Cardiac fibroblast (primary cell): ENCODE measurements at regions not wholly inside any gene's neighbourhood (a gene's known extent, or its start where the extent isn't known, plus 50 kb on each side); places are given as distances from the start of the nearest gene placed in this dataset.
A peak's percentile ranks its signal among the peaks of the same experiment; 100 is the strongest.

ENCODE experiments used
- DNase-seq, 2 donors: peaks; one replicate each; pipeline versions ENCODE4 v3.0.0 to v3.0.0-alpha.2; 2010; ENCODE audit warnings: low read depth in 2 of 2
- H3K4me3 ChIP-seq, 2 donors: replicated peaks in 1 of 2; 1 replicate in 1 of 2; 2 replicates in 1 of 2; pipeline ENCODE4 v1.5.1; 2011; ENCODE audit warnings: low read depth in 2 of 2, low read length in 2 of 2, mild to moderate bottlenecking in 2 of 2, moderate library complexity in 1 of 2
- TF ChIP-seq, protein P1 (sequence below): IDR thresholded peaks from one replicate; pipeline ENCODE4 v1.5.1; 2011; ENCODE audit warnings: low read depth, mild to moderate bottlenecking, low read length, inconsistent platforms

DNA sequence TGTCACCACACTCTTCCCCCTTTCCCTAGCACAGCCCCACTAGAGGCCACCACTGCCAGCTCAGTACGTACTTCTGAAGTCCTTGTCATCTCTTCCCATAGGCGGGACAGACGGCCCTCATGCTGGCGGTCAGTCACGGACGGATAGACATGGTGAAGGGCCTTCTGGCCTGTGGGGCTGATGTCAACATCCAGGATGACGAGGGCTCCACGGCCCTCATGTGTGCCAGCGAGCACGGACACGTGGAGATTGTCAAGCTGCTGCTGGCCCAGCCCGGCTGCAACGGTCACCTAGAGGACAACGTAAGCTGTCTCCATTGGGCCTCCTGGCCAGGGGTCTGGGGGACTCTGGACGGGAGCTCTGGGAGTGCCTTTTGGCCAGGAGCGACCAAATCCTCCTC is 99.4 kb upstream of the DMRT1 start:
- TF ChIP-seq, protein P1, sequence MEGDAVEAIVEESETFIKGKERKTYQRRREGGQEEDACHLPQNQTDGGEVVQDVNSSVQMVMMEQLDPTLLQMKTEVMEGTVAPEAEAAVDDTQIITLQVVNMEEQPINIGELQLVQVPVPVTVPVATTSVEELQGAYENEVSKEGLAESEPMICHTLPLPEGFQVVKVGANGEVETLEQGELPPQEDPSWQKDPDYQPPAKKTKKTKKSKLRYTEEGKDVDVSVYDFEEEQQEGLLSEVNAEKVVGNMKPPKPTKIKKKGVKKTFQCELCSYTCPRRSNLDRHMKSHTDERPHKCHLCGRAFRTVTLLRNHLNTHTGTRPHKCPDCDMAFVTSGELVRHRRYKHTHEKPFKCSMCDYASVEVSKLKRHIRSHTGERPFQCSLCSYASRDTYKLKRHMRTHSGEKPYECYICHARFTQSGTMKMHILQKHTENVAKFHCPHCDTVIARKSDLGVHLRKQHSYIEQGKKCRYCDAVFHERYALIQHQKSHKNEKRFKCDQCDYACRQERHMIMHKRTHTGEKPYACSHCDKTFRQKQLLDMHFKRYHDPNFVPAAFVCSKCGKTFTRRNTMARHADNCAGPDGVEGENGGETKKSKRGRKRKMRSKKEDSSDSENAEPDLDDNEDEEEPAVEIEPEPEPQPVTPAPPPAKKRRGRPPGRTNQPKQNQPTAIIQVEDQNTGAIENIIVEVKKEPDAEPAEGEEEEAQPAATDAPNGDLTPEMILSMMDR, result no peak
- no peak for DNase-seq

DNA sequence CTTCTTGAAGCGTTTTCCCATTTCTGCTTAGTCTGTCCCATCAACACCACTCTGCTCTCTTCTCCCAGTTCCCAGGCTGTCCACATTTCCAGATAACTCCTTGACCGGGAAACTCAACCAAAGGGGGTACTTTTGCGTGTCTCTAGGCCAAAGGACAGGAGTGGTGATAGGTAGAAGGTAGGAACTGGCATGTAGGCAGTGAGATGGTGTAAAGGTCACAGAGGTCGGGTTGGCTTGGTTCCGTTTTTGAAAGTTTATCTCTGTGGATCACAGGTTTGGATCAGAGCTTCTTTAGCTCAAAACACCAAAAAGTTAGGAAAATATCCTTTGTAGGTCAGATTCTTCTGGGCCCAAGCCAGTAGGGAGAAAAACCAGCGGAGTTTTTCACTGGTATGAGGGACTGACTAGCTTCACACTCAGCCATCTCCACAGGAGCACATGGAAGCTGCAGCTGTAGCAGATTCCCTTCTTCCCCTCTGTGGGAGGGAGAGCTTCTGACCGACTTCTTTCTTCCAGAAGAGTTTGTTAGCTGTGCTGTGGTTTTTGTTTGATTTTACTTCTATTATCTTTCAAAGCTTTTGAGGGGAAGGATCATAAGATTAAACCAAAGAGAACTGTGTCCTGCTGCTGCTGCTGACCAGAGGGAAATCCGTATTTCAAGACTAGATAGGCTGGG is 98.4 kb upstream of the DMRT1 start:
- no peak overlapping the region for H3K4me3 ChIP-seq
- TF ChIP-seq, protein P1, result no peak
- DNase-seq, result no peak

More for the DNA sequence above, 99.4 kb upstream of the DMRT1 start:
- no peak overlapping the region for H3K4me3 ChIP-seq

DNA sequence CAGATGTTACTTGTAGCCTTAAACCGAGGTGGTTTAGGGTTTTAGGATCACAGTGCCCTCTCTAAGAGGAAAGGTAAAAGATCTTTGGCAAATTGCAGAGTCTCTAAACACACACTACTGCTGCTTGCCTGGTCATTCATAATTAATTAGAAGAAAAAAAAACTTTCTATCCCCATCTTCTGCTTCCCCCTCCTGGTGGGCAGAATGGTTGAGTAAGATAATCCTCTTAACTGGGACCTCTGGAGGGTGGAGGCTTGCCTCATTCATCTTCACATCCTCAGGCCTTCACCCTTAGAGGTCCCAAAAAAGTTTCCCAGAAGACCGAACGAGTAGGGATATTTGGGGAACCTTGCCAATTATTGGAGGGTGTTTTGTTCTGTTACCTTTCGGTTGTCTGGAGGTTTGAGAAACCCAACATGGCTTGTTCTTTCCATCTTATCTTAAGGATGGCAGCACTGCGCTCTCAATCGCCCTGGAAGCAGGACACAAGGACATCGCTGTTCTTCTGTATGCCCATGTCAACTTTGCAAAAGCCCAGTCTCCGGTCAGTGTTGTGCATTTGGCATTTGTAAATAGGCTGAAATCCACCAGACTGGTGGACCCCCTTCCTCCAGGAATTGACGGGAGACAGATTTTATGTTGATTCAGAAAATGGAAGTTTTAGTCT is 97.3 kb upstream of the DMRT1 start:
- no peak for DNase-seq

DNA sequence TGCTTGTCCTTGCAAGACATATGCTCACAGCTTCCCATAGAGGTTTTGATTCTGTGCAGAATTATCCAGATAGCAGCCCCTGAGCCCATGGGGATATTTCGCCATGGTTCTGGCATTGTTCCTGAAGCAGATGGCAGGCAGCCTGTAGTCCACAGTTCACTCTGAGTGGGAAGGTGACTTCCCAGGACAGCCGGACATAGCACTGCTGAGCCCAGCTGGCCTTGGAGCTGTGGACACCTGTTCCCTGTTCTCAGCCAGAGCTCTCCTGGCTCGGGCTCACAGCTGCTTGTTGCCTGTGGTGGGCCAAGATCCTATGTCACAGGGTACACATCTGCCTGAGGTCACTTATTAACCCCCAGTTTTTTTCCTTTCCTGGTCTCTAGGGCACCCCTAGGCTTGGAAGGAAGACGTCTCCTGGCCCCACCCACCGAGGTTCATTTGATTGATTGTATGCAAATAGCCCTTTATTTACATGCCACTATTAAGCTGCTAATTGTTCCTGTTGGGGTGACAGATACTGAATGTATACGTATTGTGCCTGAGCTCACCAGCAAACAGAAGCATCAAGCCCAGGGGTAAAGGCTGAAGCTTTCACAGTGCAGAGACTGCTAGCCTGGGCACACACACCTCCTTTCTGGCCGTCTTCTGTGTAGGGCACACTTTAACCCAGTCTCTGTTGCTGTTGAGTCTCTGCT is 96.6 kb upstream of the DMRT1 start:
- H3K4me3 ChIP-seq, result no peak overlapping the region
- TF ChIP-seq, protein P1, result no peak
- DNase-seq, result peak; percentile 9 to 53

More for the DNA sequence above, 97.3 kb upstream of the DMRT1 start:
- no peak overlapping the region for H3K4me3 ChIP-seq
- TF ChIP-seq, protein P1, result no peak

DNA sequence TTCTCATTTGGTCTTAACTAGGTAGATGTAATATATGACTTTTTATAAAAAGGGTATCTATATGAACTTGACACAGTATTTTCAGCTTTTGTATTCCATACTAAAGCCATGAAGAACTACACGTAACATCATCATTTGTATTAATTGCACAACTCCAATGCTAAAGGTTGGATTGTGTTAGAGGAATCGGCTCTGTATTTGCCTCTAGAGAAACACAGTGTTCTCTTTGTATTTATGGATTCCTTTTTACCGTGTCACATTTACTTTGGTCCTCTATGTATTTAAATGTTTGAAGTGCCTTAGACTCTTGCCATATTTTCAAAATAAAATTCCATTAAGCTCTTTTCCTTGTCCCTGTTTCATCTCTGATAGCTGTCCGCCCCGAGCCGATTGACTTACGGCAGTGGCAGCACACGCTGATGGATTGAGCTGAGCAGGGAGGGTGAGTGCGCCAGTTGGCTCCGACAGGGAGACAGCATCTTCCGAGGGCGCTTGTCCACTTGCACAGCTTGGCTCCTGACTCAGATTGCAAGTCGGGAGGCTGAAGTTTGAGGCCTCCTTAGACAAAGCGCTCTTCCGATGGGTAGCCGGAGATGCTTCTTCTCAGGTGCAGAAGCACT is 95.6 kb upstream of the DMRT1 start:
- TF ChIP-seq, protein P1, result no peak
- no peak overlapping the region for H3K4me3 ChIP-seq
- no peak for DNase-seq

DNA sequence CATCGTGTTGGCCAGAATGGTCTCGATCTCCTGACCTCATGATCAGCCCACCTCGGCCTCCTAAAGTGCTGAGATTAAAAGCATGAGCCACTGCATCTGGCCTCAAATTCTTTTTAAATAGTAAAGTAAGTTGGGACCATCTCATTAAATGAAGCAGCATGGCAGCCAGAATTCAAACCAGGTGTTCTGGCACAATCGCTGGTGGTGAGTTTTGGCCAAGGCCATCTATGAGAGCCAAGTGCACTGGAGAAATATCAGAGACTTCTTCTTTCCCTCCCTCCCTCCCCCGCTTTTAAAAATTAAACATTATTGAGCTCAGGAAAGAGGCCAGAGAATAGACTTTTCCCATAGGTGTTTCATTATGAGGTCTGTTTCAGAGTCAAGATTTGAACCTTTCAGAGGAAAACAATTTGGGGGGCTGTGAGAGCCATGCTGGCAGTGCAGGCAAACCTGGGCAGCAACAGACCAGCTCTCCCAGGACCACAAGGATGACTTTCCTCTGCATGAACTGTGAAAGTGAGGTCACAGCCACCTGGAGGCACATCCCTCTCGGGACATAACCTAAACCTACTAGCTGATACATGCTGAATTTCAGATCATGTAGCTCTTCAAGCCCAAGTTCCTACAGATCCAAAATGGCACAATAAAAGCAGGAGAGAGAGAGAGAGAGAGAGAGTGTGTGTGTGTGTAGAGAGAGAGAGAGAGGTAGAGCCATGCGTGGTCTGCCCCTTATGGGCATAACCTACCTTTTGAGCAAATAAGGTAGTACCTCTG is 94.6 kb upstream of the DMRT1 start:
- TF ChIP-seq, protein P1, result no peak
- H3K4me3 ChIP-seq, result no peak overlapping the region
- no peak for DNase-seq
